WTC11 (cell line): ENCODE measurements at regions not wholly inside any gene's neighbourhood (a gene's known extent, or its start where the extent isn't known, plus 50 kb on each side); places are given as distances from the start of the nearest gene placed in this dataset.

Experiments used
- ATAC-seq: fragments of 200-7000 bp; cut with Tn5 transposase; 2 replicates; pipeline ENCODE4 v1.10.0; 2021; ENCODE audit warnings: mild to moderate bottlenecking, moderate library complexity
- CTCF ChIA-PET: fragments of 300-600 bp; sonication (Branson Sonifier 250); formaldehyde crosslinking; loops from one replicate; lab custom pipeline; 2021; ENCODE audit warnings: antibody characterized with exemption; lab: Charles Lee
- POLR2A ChIA-PET: fragments of 350-600 bp; sonication (Branson Sonifier 250); formaldehyde crosslinking; loops from one replicate; lab custom pipeline; 2021; ENCODE audit warnings: antibody characterized with exemption; lab: Charles Lee
- DNase-seq: peaks from one replicate; pipeline ENCODE4 v3.0.0; 2021; ENCODE audit warnings: low spot score
- H3K27ac Mint-ChIP-seq: 2 replicates; pipeline ENCODE4 v1.8.0; 2021; ENCODE audit warnings: mixed read lengths
- H3K27me3 Mint-ChIP-seq: 2 replicates; pipeline ENCODE4 v1.8.0; 2021; ENCODE audit warnings: low read depth, mild to moderate bottlenecking, moderate library complexity, mixed read lengths
- H3K36me3 Mint-ChIP-seq: 2 replicates; pipeline ENCODE4 v1.8.0; 2021; ENCODE audit warnings: mixed read lengths
- H3K4me1 Mint-ChIP-seq: 2 replicates; pipeline ENCODE4 v1.8.0; 2022; ENCODE audit warnings: mixed read lengths
- H3K4me3 Mint-ChIP-seq: 2 replicates; pipeline ENCODE4 v1.8.0; 2021; ENCODE audit warnings: mild to moderate bottlenecking, moderate library complexity, mixed read lengths
- H3K9me3 Mint-ChIP-seq: 2 replicates; pipeline ENCODE4 v1.8.0; 2021; ENCODE audit warnings: mixed read lengths
- AR ChIP-seq: fragments of 250-450 bp; sonication (Bioruptor Pico); IDR thresholded peaks from 2 replicates; pipeline ENCODE4 v1.9.0; 2021; ENCODE audit warnings: mild to moderate bottlenecking
- CREM ChIP-seq: sonication (generic); formaldehyde crosslinking; IDR thresholded peaks from 2 replicates; pipeline ENCODE4 v1.8.1; 2022; ENCODE audit warnings: mild to moderate bottlenecking, missing genetic modification reagents, moderate library complexity
- E2F4 ChIP-seq: sonication (generic); formaldehyde crosslinking; IDR thresholded peaks from 2 replicates; pipeline ENCODE4 v1.8.1; 2022; ENCODE audit warnings: low read depth, mild to moderate bottlenecking, moderate library complexity, missing genetic modification reagents, borderline replicate concordance
- FOXJ3 ChIP-seq: sonication (generic); formaldehyde crosslinking; IDR thresholded peaks from 2 replicates; pipeline ENCODE4 v1.9.0; 2021; ENCODE audit warnings: missing genetic modification reagents, mild to moderate bottlenecking, borderline replicate concordance
- FOXK1 ChIP-seq: sonication (generic); formaldehyde crosslinking; IDR thresholded peaks from 2 replicates; pipeline ENCODE4 v1.8.0; 2022; ENCODE audit warnings: mild to moderate bottlenecking, moderate library complexity, missing genetic modification reagents
- IRF1 ChIP-seq: sonication (generic); formaldehyde crosslinking; IDR thresholded peaks from 2 replicates; pipeline ENCODE4 v1.8.0; 2023; ENCODE audit warnings: missing genetic modification reagents
- MXD4 ChIP-seq: fragments of 250-450 bp; sonication (Bioruptor Pico); IDR thresholded peaks from 2 replicates; pipeline ENCODE4 v1.8.0; 2021; ENCODE audit warnings: mild to moderate bottlenecking, moderate library complexity, borderline replicate concordance
- NFATC4 ChIP-seq: fragments of 250-450 bp; sonication (Bioruptor Pico); IDR thresholded peaks from 2 replicates; pipeline ENCODE4 v1.9.0; 2021; ENCODE audit warnings: mild to moderate bottlenecking
- NFE2L1 ChIP-seq: sonication (generic); formaldehyde crosslinking; IDR thresholded peaks from 2 replicates; pipeline ENCODE4 v1.8.1; 2023; ENCODE audit warnings: missing genetic modification reagents
- RELA ChIP-seq: sonication (generic); formaldehyde crosslinking; IDR thresholded peaks from 2 replicates; pipeline ENCODE4 v1.8.1; 2022; ENCODE audit warnings: missing genetic modification reagents, mild to moderate bottlenecking, borderline replicate concordance
- RORB ChIP-seq: fragments of 250-450 bp; sonication (Bioruptor Pico); IDR thresholded peaks from 2 replicates; pipeline ENCODE4 v1.9.0; 2021; ENCODE audit warnings: mild to moderate bottlenecking
- SMAD4 ChIP-seq: sonication (generic); formaldehyde crosslinking; IDR thresholded peaks from 2 replicates; pipeline ENCODE4 v1.8.0; 2022; ENCODE audit warnings: mild to moderate bottlenecking, missing genetic modification reagents
- STAT6 ChIP-seq: sonication (generic); formaldehyde crosslinking; conservative IDR thresholded peaks from 2 replicates; pipeline ENCODE4 v1.8.1; 2023; ENCODE audit warnings: mild to moderate bottlenecking, low read depth, missing genetic modification reagents, moderate library complexity
- TP53 ChIP-seq: sonication (generic); formaldehyde crosslinking; IDR thresholded peaks from 2 replicates; pipeline ENCODE4 v1.8.1; 2023; ENCODE audit warnings: mild to moderate bottlenecking, missing genetic modification reagents
- ZNF138 ChIP-seq: sonication (generic); formaldehyde crosslinking; conservative IDR thresholded peaks from 2 replicates; pipeline ENCODE4 v1.8.1; 2022; ENCODE audit warnings: mild to moderate bottlenecking, moderate library complexity, missing genetic modification reagents
- ZNF219 ChIP-seq: sonication (generic); formaldehyde crosslinking; IDR thresholded peaks from 2 replicates; pipeline ENCODE4 v1.8.0; 2023; ENCODE audit warnings: missing genetic modification reagents, mild to moderate bottlenecking, borderline replicate concordance
- ZNF263 ChIP-seq: sonication (generic); formaldehyde crosslinking; IDR thresholded peaks from 2 replicates; pipeline ENCODE4 v1.8.1; 2022; ENCODE audit warnings: low read depth, mild to moderate bottlenecking, moderate library complexity, missing genetic modification reagents
- ZNF671 ChIP-seq: fragments of 250-450 bp; sonication (Bioruptor Pico); IDR thresholded peaks from 2 replicates; pipeline ENCODE4 v1.8.0; 2021; ENCODE audit warnings: mild to moderate bottlenecking
- TF ChIP-seq, protein P1 (sequence below): sonication (generic); formaldehyde crosslinking; IDR thresholded peaks from 2 replicates; pipeline ENCODE4 v1.8.1; 2023; ENCODE audit warnings: mild to moderate bottlenecking, missing genetic modification reagents, borderline replicate concordance
- TF ChIP-seq, protein P2 (sequence below): sonication (generic); formaldehyde crosslinking; IDR thresholded peaks from 2 replicates; pipeline ENCODE4 v1.8.0; 2022; ENCODE audit warnings: mild to moderate bottlenecking, missing genetic modification reagents

GRCh38 chr6:16939839-16940238, 162.0 kb upstream of the STMND1 start:
- H3K27ac Mint-ChIP-seq, result no peak overlapping the region
- H3K36me3 Mint-ChIP-seq, result no peaks in the 10 kb centered on the region
- H3K27me3 Mint-ChIP-seq, result no peaks in the 10 kb centered on the region
- H3K4me3 Mint-ChIP-seq, result no peak overlapping the region
- ATAC-seq (0 out of 2 replicates have a peak, but pooled peaks have one; percentile 30), DNase-seq (no peak)
- ChIA-PET POLR2A (no interaction called here), CTCF (interaction anchor here (0.5 kb wide), 1 partner anchor 118 kb away, joined by 4 read pairs; no protein-coding TSS in a partner anchor)
- peaks cover 6% of the 10 kb centered on the region for H3K4me1 Mint-ChIP-seq
- no peaks in the 10 kb centered on the region for H3K9me3 Mint-ChIP-seq
- TF ChIP-seq ZNF138 (CRISPR knock-in tag) (no peak), AR (CRISPR knock-in tag) (no peak), RORB (CRISPR knock-in tag) (no peak), STAT6 (CRISPR knock-in tag) (no peak), IRF1 (no peak), MXD4 (CRISPR knock-in tag) (no peak), TP53 (no peak), FOXJ3 (CRISPR knock-in tag) (no peak), E2F4 (CRISPR knock-in tag) (no peak), CREM (no peak), FOXK1 (no peak), SMAD4 (CRISPR knock-in tag) (no peak), ZNF263 (CRISPR knock-in tag) (no peak), RELA (CRISPR knock-in tag) (no peak), NFATC4 (CRISPR knock-in tag) (no peak), NFE2L1 (no peak), ZNF219 (CRISPR knock-in tag) (no peak), ZNF671 (CRISPR knock-in tag) (no peak)
- TF ChIP-seq, protein P1, sequence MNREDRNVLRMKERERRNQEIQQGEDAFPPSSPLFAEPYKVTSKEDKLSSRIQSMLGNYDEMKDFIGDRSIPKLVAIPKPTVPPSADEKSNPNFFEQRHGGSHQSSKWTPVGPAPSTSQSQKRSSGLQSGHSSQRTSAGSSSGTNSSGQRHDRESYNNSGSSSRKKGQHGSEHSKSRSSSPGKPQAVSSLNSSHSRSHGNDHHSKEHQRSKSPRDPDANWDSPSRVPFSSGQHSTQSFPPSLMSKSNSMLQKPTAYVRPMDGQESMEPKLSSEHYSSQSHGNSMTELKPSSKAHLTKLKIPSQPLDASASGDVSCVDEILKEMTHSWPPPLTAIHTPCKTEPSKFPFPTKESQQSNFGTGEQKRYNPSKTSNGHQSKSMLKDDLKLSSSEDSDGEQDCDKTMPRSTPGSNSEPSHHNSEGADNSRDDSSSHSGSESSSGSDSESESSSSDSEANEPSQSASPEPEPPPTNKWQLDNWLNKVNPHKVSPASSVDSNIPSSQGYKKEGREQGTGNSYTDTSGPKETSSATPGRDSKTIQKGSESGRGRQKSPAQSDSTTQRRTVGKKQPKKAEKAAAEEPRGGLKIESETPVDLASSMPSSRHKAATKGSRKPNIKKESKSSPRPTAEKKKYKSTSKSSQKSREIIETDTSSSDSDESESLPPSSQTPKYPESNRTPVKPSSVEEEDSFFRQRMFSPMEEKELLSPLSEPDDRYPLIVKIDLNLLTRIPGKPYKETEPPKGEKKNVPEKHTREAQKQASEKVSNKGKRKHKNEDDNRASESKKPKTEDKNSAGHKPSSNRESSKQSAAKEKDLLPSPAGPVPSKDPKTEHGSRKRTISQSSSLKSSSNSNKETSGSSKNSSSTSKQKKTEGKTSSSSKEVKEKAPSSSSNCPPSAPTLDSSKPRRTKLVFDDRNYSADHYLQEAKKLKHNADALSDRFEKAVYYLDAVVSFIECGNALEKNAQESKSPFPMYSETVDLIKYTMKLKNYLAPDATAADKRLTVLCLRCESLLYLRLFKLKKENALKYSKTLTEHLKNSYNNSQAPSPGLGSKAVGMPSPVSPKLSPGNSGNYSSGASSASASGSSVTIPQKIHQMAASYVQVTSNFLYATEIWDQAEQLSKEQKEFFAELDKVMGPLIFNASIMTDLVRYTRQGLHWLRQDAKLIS (CRISPR knock-in tag), result no peak
- TF ChIP-seq, protein P2, sequence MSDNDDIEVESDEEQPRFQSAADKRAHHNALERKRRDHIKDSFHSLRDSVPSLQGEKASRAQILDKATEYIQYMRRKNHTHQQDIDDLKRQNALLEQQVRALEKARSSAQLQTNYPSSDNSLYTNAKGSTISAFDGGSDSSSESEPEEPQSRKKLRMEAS (CRISPR knock-in tag), result no peak
